H1 (cell line): ENCODE measurements at regions not wholly inside any gene's neighbourhood (a gene's known extent, or its start where the extent isn't known, plus 50 kb on each side); places are given as distances from the start of the nearest gene placed in this dataset.
A peak's percentile ranks its signal among the peaks of the same experiment; 100 is the strongest.

Source experiments
- CTCF ChIA-PET: fragments of 300-600 bp; sonication (Branson Sonifier 250); formaldehyde crosslinking; loops from one replicate; lab custom pipeline; 2021; ENCODE audit not compliant: partially characterized antibody; lab: Charles Lee
- POLR2A ChIA-PET: fragments of 300-600 bp; sonication (Branson Sonifier 250); formaldehyde crosslinking; loops from one replicate; lab custom pipeline; 2021; ENCODE audit warnings: inconsistent platforms; ENCODE audit not compliant: partially characterized antibody; lab: Charles Lee
- DNase-seq, 2 experiments: peaks; one replicate each; pipeline versions ENCODE4 v3.0.0 to v3.0.0-alpha.2; 2010 to 2022; ENCODE audit warnings: low spot score in 2 of 2, low read depth in 1 of 2, mixed read lengths in 1 of 2
- FAIRE-seq: peaks from 2 replicates; lab custom pipeline; 2011; peaks lifted over from hg19 to GRCh38; lab: Jason Lieb, UNC
- H2AFZ ChIP-seq: 2 replicates; pipeline ENCODE4 v1.8.1; 2012; ENCODE audit warnings: low read length, inconsistent platforms
- H2AK5ac ChIP-seq: 2 replicates; pipeline ENCODE4 v1.6.1; 2013; ENCODE audit warnings: low read depth, low read length
- H2BK120ac ChIP-seq: replicated peaks from 2 replicates; pipeline ENCODE3; 2013; ENCODE audit warnings: low read depth, low read length, inconsistent platforms
- H2BK12ac ChIP-seq: 2 replicates; pipeline ENCODE4 v1.6.1; 2013; ENCODE audit warnings: low read depth, low read length
- H2BK15ac ChIP-seq: 2 replicates; pipeline ENCODE4 v1.6.1; 2013; ENCODE audit warnings: low read length
- H2BK20ac ChIP-seq: 2 replicates; pipeline ENCODE4 v1.6.1; 2013; ENCODE audit warnings: low read length
- H2BK5ac ChIP-seq: 2 replicates; pipeline ENCODE4 v1.6.1; 2013; ENCODE audit warnings: low read depth, low read length
- H3K14ac ChIP-seq: 2 replicates; pipeline ENCODE4 v1.6.1; 2013; ENCODE audit warnings: inconsistent platforms; ENCODE audit not compliant: insufficient read length
- H3K18ac ChIP-seq: 2 replicates; pipeline ENCODE4 v1.6.1; 2013; ENCODE audit warnings: low read length; ENCODE audit errors: extremely low read depth
- H3K23ac ChIP-seq: 2 replicates; pipeline ENCODE4 v1.6.1; 2013; ENCODE audit warnings: inconsistent platforms; ENCODE audit not compliant: insufficient read length
- H3K23me2 ChIP-seq: 2 replicates; pipeline ENCODE4 v1.6.1; 2013; ENCODE audit warnings: low read depth, low read length
- H3K27ac ChIP-seq: 2 replicates; pipeline ENCODE4 v1.6.1; 2011; ENCODE audit warnings: low read depth, low read length, inconsistent platforms
- H3K27me3 ChIP-seq, 4 experiments: replicated peaks in 1 of 4; 1 replicate in 1 of 4; 2 replicates in 3 of 4; pipeline versions ENCODE4 v1.6.1 to v1.8.1; 2011 to 2013; ENCODE audit warnings: low read length in 3 of 4, mild to moderate bottlenecking in 3 of 4, inconsistent platforms in 2 of 4, mixed read lengths in 2 of 4, moderate library complexity in 1 of 4; ENCODE audit not compliant: control insufficient read depth in 3 of 4, insufficient read depth in 3 of 4; ENCODE audit errors: extremely low read depth in 1 of 4
- H3K36me3 ChIP-seq, 4 experiments: 2 replicates each; pipeline versions ENCODE4 v1.6.1 to v1.8.1; 2011 to 2013; ENCODE audit warnings: mild to moderate bottlenecking in 4 of 4, low read length in 3 of 4, moderate library complexity in 2 of 4, control low read depth in 1 of 4, inconsistent platforms in 1 of 4; ENCODE audit not compliant: insufficient read depth in 4 of 4, control insufficient read depth in 2 of 4
- H3K4ac ChIP-seq: replicated peaks from 2 replicates; pipeline ENCODE3; 2013; ENCODE audit warnings: low read length, low read depth, mixed read lengths, inconsistent platforms; ENCODE audit not compliant: insufficient read length
- H3K4me1 ChIP-seq, 4 experiments: replicated peaks in 1 of 4; 1 replicate in 1 of 4; 2 replicates in 3 of 4; pipeline versions ENCODE4 v1.6.1 to v1.8.1; 2011 to 2013; ENCODE audit warnings: low read length in 3 of 4, inconsistent platforms in 2 of 4, mixed read lengths in 1 of 4; ENCODE audit not compliant: insufficient read depth in 4 of 4, control insufficient read depth in 3 of 4
- H3K4me2 ChIP-seq, 2 experiments: 2 replicates each; pipeline versions ENCODE4 v1.6.1 to v1.8.1; 2011 to 2013; ENCODE audit warnings: low read depth in 2 of 2, low read length in 2 of 2, control low read depth in 1 of 2, inconsistent platforms in 1 of 2, mild to moderate bottlenecking in 1 of 2; ENCODE audit not compliant: insufficient read depth in 1 of 2
- H3K4me3 ChIP-seq, 4 experiments: fragments of 200-600, 300-600 bp in 1 of 4; sonication (generic), shearing (Covaris generic), sonication (Bioruptor Twin) in 1 of 4; 2 replicates each; pipeline versions ENCODE4 v1.5.1 to v1.8.1; 2011 to 2016; ENCODE audit warnings: low read length in 4 of 4, low read depth in 3 of 4, control low read depth in 2 of 4, inconsistent platforms in 2 of 4, mild to moderate bottlenecking in 2 of 4, mixed read lengths in 1 of 4, moderate library complexity in 1 of 4; ENCODE audit not compliant: insufficient read depth in 2 of 4; ENCODE audit errors: extremely low read depth in 1 of 4
- H3K56ac ChIP-seq: replicated peaks from 2 replicates; pipeline ENCODE3; 2013; ENCODE audit warnings: low read depth, mild to moderate bottlenecking, mixed read lengths, low read length, inconsistent platforms; ENCODE audit not compliant: insufficient read length
- H3K79me1 ChIP-seq: 2 replicates; pipeline ENCODE4 v1.6.1; 2013; ENCODE audit warnings: low read depth, low read length, control low read depth
- H3K79me2 ChIP-seq, 2 experiments: 2 replicates each; pipeline versions ENCODE4 v1.6.1 to v1.8.1; 2012 to 2013; ENCODE audit warnings: low read length in 2 of 2, mild to moderate bottlenecking in 2 of 2, inconsistent platforms in 1 of 2; ENCODE audit not compliant: insufficient read depth in 2 of 2, control insufficient read depth in 1 of 2
- H3K9ac ChIP-seq, 4 experiments: replicated peaks in 1 of 4; 1 replicate in 1 of 4; 2 replicates in 3 of 4; pipeline versions ENCODE4 v1.6.1 to v1.8.1; 2011 to 2013; ENCODE audit warnings: low read depth in 3 of 4, low read length in 3 of 4, control low read depth in 2 of 4, mild to moderate bottlenecking in 2 of 4, moderate library complexity in 2 of 4, inconsistent platforms in 1 of 4; ENCODE audit errors: extremely low read depth in 1 of 4
- H3K9me3 ChIP-seq, 2 experiments: 2 replicates each; pipeline versions ENCODE4 v1.6.1 to v1.8.1; 2012 to 2013; ENCODE audit warnings: mild to moderate bottlenecking in 2 of 2, moderate library complexity in 2 of 2, control low read depth in 1 of 2, inconsistent platforms in 1 of 2, low read depth in 1 of 2, low read length in 1 of 2, mixed read lengths in 1 of 2; ENCODE audit not compliant: insufficient read depth in 2 of 2
- H4K20me1 ChIP-seq, 2 experiments: replicated peaks in 1 of 2; 2 replicates each; pipeline versions ENCODE3 to v1.8.1; 2011 to 2013; ENCODE audit warnings: inconsistent platforms in 2 of 2, low read length in 2 of 2, mild to moderate bottlenecking in 1 of 2; ENCODE audit not compliant: insufficient read depth in 2 of 2, control insufficient read depth in 1 of 2
- H4K5ac ChIP-seq: 2 replicates; pipeline ENCODE4 v1.6.1; 2013; ENCODE audit warnings: low read length, low read depth, mixed read lengths, inconsistent platforms; ENCODE audit not compliant: insufficient read length
- H4K8ac ChIP-seq: 2 replicates; pipeline ENCODE4 v1.8.0; 2013; ENCODE audit warnings: mild to moderate bottlenecking, moderate library complexity, low read length, inconsistent platforms; ENCODE audit not compliant: insufficient read depth; ENCODE audit errors: extremely low read depth
- H4K91ac ChIP-seq: replicated peaks from 2 replicates; pipeline ENCODE3; 2013; ENCODE audit warnings: low read length, mixed read lengths, inconsistent platforms; ENCODE audit not compliant: insufficient read length
- BRCA1 ChIP-seq: IDR thresholded peaks from 2 replicates; pipeline ENCODE4 v1.6.1; 2012; ENCODE audit warnings: low read depth, low read length, improper control_type of control experiment
- CHD2 ChIP-seq: IDR thresholded peaks from 2 replicates; pipeline ENCODE4 v1.6.1; 2012; ENCODE audit warnings: low read length, improper control_type of control experiment
- GABPA ChIP-seq: IDR thresholded peaks from 2 replicates; pipeline ENCODE4 v1.6.1; 2011; ENCODE audit warnings: mild to moderate bottlenecking, low read length, moderate library complexity, borderline replicate concordance; ENCODE audit not compliant: insufficient read depth
- KDM4A ChIP-seq: IDR thresholded peaks from one replicate; pipeline ENCODE4 v1.7.1; 2012; ENCODE audit warnings: low read depth, mild to moderate bottlenecking, moderate library complexity, low read length, inconsistent platforms; ENCODE audit not compliant: severe bottlenecking
- POU5F1 ChIP-seq: IDR thresholded peaks from 2 replicates; pipeline ENCODE4 v1.6.1; 2011; ENCODE audit warnings: low read depth, mild to moderate bottlenecking, low read length, moderate library complexity
- SIN3A ChIP-seq, 2 experiments: IDR thresholded peaks in 1 of 2; conservative IDR thresholded peaks in 1 of 2; 2 replicates each; pipeline ENCODE4 v1.6.1; 2011 to 2012; ENCODE audit warnings: low read length in 2 of 2, improper control_type of control experiment in 1 of 2, low read depth in 1 of 2, mild to moderate bottlenecking in 1 of 2
- TAF7 ChIP-seq: optimal IDR thresholded peaks from 2 replicates; pipeline ENCODE3; 2011; ENCODE audit warnings: low read depth, mild to moderate bottlenecking, inconsistent platforms, low read length, moderate library complexity, borderline replicate concordance
- TEAD4 ChIP-seq: IDR thresholded peaks from 2 replicates; pipeline ENCODE4 v1.6.1; 2012; ENCODE audit warnings: low read depth, low read length, inconsistent platforms, mixed read lengths
- WGBS, 2 experiments: shearing (Covaris generic) in 1 of 2; methylation state at CpG; one replicate each; pipeline versions ENCODE4 v1.1.6 to v1.1.7; 2013 to 2015; ENCODE audit warnings: low lambda C conversion rate in 2 of 2, mixed read lengths in 2 of 2, inconsistent platforms in 1 of 2, low coverage in 1 of 2, missing lambda C conversion rate in 1 of 2; ENCODE audit not compliant: insufficient replicate concordance in 2 of 2, insufficient coverage in 1 of 2, insufficient read length in 1 of 2; ENCODE audit errors: extremely low coverage in 1 of 2, missing lambda C conversion rate in 1 of 2; 5-methylcytosine and 5-hydroxymethylcytosine counted together

- Histone ChIP-seq H2BK5ac (peak overlapping the region; percentile 53; the same call in 1 of the 2 replicates), H3K23me2 (no peaks in the 10 kb centered on the region; the same call in 1 of the 2 replicates), H3K4me3 (no peak overlapping the region), H4K20me1 (no peaks in the 10 kb centered on the region), H4K91ac (no peak overlapping the region), H3K14ac (no peak overlapping the region), H3K56ac (no peak overlapping the region), H3K27ac (no peak overlapping the region), H3K18ac (no peak overlapping the region), H3K4me2 (peak overlapping the region in 1 of 2 experiments; percentile 46; a peak in 1 of 4 replicates), H2BK120ac (no peak overlapping the region), H3K79me2 (no peaks in the 10 kb centered on the region), H3K36me3 (no peaks in the 10 kb centered on the region), H2AK5ac (no peak overlapping the region), H3K23ac (no peak overlapping the region), H3K4ac (no peak overlapping the region), H2BK15ac (no peak overlapping the region), H3K9me3 (no peaks in the 10 kb centered on the region), H3K4me1 (peaks cover 0 to 12% (median 8%) of the 10 kb centered on the region in 4 experiments; a peak in 5 of 7 replicates), H2BK20ac (0 out of 2 replicates have a peak overlapping the region, but pooled peaks have one; percentile 25), H2BK12ac (no peak overlapping the region), H4K8ac (no peak overlapping the region), H3K79me1 (no peaks in the 10 kb centered on the region), H3K9ac (no peak overlapping the region), H4K5ac (no peak overlapping the region), H3K27me3 (no peaks in the 10 kb centered on the region), H2AFZ (no peak overlapping the region)
- 0 out of 2 replicates have a peak, but pooled peaks have one; percentile 22 for TF ChIP-seq TEAD4
- TF ChIP-seq GABPA: no peak
- TF ChIP-seq TAF7: peak; percentile 7
- TF ChIP-seq KDM4A: no peak
- 0 out of 4 replicates have a peak, but pooled peaks of 1 of the 2 experiments have one; percentile 39 for TF ChIP-seq SIN3A (conservative IDR thresholded peaks at IDR 0.05 in 1 of 2, IDR thresholded peaks at IDR 0.05 in 1 of 2; ENCODE audit: low read depth in 1 of 2, low read length in 2 of 2)
- 0 out of 2 replicates have a peak, but pooled peaks have one; percentile 19 for TF ChIP-seq POU5F1
- TF ChIP-seq BRCA1: no peak
- TF ChIP-seq CHD2: no peak
- FAIRE-seq (peak; percentile 62), DNase-seq (no peak)
- POLR2A ChIA-PET: interaction anchor here (0.9 to 2.3 kb wide), 4 partner anchors 12 to 18 kb away, joined by 3 to 7 read pairs (median 3); no protein-coding TSS in a partner anchor
- 56% methylated on average over 6 of the region's 6 CpGs; no CpG with 5 or more reads in 1 of the 2 experiments for whole genome bisulfite sequencing, 2 experiments
- CTCF ChIA-PET: interaction anchor here (0.7 to 1.2 kb wide), 4 partner anchors 13 to 30 kb away, joined by 3 to 5 read pairs (median 4); no protein-coding TSS in a partner anchor
Observed at GRCh38 chr10:58981846-58982245, 194.6 kb upstream of the PHYHIPL start.
